ENCODE measurements at regions not wholly inside any gene's neighbourhood (a gene's known extent, or its start where the extent isn't known, plus 50 kb on each side); places are given as distances from the start of the nearest gene placed in this dataset.

GRCh38 chr12:89799316-89799715, 90.7 kb upstream of the ATP2B1 start:
- no peak overlapping the region for H3K4me3 ChIP-seq (ENCODE audit: low read depth, low read length)
- H3K36me3 ChIP-seq (ENCODE audit: control insufficient read depth, insufficient read depth, low read length): no peaks in the 10 kb centered on the region
- ChIA-PET POLR2A (no interaction called here), CTCF (no interaction called here)
- DNase-seq (ENCODE audit: low read depth): no peak
- no peaks in the 10 kb centered on the region for H3K27me3 ChIP-seq (ENCODE audit: control insufficient read depth, insufficient read depth, low read length)
- TF ChIP-seq, protein P1, sequence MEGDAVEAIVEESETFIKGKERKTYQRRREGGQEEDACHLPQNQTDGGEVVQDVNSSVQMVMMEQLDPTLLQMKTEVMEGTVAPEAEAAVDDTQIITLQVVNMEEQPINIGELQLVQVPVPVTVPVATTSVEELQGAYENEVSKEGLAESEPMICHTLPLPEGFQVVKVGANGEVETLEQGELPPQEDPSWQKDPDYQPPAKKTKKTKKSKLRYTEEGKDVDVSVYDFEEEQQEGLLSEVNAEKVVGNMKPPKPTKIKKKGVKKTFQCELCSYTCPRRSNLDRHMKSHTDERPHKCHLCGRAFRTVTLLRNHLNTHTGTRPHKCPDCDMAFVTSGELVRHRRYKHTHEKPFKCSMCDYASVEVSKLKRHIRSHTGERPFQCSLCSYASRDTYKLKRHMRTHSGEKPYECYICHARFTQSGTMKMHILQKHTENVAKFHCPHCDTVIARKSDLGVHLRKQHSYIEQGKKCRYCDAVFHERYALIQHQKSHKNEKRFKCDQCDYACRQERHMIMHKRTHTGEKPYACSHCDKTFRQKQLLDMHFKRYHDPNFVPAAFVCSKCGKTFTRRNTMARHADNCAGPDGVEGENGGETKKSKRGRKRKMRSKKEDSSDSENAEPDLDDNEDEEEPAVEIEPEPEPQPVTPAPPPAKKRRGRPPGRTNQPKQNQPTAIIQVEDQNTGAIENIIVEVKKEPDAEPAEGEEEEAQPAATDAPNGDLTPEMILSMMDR (IDR thresholded peaks at IDR 0.05; ENCODE audit: insufficient read depth, low read depth, low read length): no peak

DNA sequence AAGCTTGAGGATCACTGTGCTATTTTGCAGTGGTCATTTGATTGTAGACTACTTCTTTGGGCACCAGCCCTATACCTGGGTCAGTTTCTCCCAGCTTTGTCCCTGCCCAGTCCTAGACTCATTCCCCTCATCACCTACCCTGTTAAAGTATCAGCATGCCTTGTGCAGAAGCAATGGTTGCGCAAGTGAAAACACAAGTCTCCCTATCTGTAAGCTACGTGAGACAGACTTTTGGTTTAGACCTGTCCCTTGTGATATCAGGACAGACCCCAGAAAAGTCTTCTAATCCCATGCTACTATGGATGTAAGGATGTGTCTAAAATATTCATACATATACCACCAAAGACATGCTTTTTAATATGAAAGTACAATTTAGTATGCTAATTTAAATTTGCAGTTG, 88.8 kb upstream of the ATP2B1 start:
- ChIA-PET POLR2A (no interaction called here), CTCF (interaction anchor here (0.8 to 1.8 kb wide), 3 partner anchors 11 to 270 kb away, joined by 4 read pairs; no protein-coding TSS in a partner anchor)

DNA sequence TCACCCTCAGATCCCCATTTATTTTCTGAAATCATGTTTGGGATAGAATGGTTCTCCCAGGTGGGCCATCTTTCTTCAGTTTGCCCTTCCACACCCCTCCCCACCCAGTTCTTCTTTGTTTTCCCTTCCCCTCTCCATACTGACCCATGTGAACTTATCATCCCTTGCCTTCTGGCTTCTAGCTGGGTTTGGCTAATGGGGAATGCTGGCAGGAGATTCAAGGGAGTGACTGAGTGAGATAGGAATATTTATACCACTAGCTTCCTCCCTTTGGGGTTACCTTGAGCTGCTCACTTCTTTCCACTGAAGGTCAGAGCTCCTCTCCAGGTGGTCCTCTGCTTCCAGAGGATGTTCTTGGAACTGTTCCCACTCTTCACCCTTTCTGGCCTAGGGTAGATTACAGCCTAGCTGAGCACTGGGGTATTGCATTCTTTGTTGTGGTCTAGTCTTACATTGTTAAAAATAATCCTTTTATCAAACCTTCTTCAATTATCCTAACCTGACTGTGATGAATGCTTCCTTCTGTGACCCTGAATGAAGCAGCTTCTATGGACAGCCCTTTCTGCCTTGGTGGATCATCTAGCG, 88.3 kb upstream of the ATP2B1 start:
- no peak overlapping the region for H3K4me3 ChIP-seq (ENCODE audit: low read depth, low read length)
- no peak for DNase-seq (ENCODE audit: low read depth)
- H3K36me3 ChIP-seq (ENCODE audit: control insufficient read depth, insufficient read depth, low read length): no peaks in the 10 kb centered on the region
- TF ChIP-seq, protein P1 (IDR thresholded peaks at IDR 0.05; ENCODE audit: insufficient read depth, low read depth, low read length): no peak
- CTCF ChIA-PET: interaction anchor here (0.8 to 1.8 kb wide), 3 partner anchors 10 to 269 kb away, joined by 4 read pairs; no protein-coding TSS in a partner anchor
- H3K27me3 ChIP-seq (ENCODE audit: control insufficient read depth, insufficient read depth, low read length): no peaks in the 10 kb centered on the region
- POLR2A ChIA-PET: no interaction called here

More for the DNA sequence above, 88.8 kb upstream of the ATP2B1 start:
- no peaks in the 10 kb centered on the region for H3K36me3 ChIP-seq (ENCODE audit: control insufficient read depth, insufficient read depth, low read length)
- no peak for DNase-seq (ENCODE audit: low read depth)
- TF ChIP-seq, protein P1 (IDR thresholded peaks at IDR 0.05; ENCODE audit: insufficient read depth, low read depth, low read length): no peak
- H3K27me3 ChIP-seq (ENCODE audit: control insufficient read depth, insufficient read depth, low read length): no peaks in the 10 kb centered on the region
- H3K4me3 ChIP-seq (ENCODE audit: low read depth, low read length): no peak overlapping the region

DNA sequence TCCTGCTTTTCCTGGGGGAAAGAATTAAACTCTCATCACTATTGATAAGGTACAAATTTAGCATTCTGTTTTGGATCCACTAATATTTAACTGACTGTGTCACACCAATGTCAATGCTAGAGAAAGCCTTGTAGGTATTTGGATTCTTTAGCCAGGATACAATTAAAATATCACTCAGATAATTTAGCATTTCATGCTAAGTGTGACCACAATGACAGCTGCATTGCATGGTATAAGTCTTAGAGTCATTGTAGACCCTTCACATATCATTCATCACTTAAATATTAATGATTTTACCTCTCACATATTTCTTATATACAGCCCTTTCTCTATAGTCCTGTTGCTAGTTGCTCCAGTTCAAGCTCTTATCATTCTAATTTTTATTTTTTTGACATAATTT, 85.3 kb upstream of the ATP2B1 start:
- POLR2A ChIA-PET: no interaction called here
- H3K27me3 ChIP-seq (ENCODE audit: control insufficient read depth, insufficient read depth, low read length): no peaks in the 10 kb centered on the region
- H3K4me3 ChIP-seq (ENCODE audit: low read depth, low read length): no peak overlapping the region
- TF ChIP-seq, protein P1 (IDR thresholded peaks at IDR 0.05; ENCODE audit: insufficient read depth, low read depth, low read length): no peak
- no peaks in the 10 kb centered on the region for H3K36me3 ChIP-seq (ENCODE audit: control insufficient read depth, insufficient read depth, low read length)
- CTCF ChIA-PET: no interaction called here
- no peak for DNase-seq (ENCODE audit: low read depth)

GRCh38 chr12:89791286-89791685, 82.6 kb upstream of the ATP2B1 start:
- TF ChIP-seq, protein P1 (IDR thresholded peaks at IDR 0.05; ENCODE audit: insufficient read depth, low read depth, low read length): no peak
- H3K36me3 ChIP-seq (ENCODE audit: control insufficient read depth, insufficient read depth, low read length): no peaks in the 10 kb centered on the region
- POLR2A ChIA-PET: no interaction called here
- CTCF ChIA-PET: no interaction called here
- DNase-seq (ENCODE audit: low read depth): no peak
- H3K4me3 ChIP-seq (ENCODE audit: low read depth, low read length): no peak overlapping the region
- no peaks in the 10 kb centered on the region for H3K27me3 ChIP-seq (ENCODE audit: control insufficient read depth, insufficient read depth, low read length)

All from BJ (cell line).